MV-4-11 (cell line): ENCODE measurements at regions not wholly inside any gene's neighbourhood (a gene's known extent, or its start where the extent isn't known, plus 50 kb on each side); places are given as distances from the start of the nearest gene placed in this dataset.

Experiments used
- DNase-seq: peaks from one replicate; lab custom pipeline; 2025; lab: John Stamatoyannopoulos, UW

DNA sequence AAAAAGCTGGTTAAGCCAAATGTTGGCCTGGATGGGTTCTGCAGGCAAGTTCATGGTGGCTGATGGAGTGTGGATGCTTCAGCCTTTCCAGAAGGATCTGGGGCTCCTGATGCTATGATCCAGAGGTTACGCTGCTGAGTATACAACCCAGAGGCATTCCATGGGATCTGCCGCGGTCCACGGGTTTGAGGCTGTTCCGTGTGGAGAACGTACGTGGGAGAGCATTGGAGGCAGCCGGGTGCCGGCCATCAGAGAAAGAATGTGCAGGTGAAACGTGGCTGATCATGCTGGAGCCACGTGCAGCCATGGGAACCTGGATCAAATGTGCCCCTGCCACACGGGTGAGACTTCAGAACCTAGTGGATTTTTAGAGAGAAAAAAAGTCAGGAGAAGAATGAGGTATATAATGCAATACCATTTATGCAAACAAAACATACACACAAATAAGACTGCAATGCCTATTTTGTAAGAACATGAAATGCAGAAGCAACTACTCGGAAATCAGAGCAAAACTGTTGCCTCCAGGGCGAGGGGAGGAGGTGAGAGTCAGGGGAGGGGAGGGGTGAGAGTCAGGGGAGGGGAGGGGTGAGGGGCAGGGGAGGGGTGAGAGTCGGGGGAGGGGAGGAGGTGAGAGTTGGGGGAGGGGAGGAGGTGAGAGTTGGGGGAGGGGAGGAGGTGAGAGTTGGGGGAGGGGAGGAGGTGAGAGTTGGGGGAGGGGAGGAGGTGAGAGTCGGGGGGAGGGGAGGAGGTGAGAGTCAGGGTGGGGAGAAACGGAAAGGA is 116.5 kb upstream of the C1orf174 start:
- DNase-seq: no peak

DNA sequence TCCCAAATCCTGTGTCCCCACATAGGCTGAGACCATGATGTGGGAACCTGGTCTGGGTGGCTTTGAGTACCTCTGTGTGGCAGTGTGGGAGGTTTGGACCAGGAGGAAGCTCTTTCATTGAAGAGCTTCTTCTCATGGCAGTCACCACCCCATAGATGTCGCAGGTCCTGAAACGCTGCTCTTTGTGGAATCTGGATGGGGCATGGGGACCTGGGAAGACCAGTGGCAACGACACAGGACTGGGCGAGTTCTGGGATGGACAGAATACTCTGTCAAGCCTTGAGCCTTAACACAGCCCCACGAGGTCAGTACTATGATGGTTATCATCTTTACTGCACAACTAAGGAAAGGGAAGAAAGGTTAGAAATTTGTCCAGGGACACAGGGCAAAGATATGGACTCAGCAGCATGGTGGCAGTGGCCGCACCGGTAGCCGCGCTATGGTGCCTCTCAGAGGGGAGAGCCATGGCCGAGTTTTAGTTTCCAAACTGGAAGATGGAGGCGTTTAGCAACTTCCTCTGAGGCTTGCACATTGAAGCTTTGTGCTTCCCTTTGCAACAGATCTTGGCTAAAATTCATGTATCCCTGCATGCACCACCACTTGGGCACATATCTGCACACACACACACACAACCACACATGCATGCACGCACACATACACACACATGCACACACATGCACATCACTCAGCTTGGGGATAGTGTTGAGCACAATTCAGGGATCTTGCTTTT is 117.7 kb upstream of the C1orf174 start:
- DNase-seq: no peak

DNA sequence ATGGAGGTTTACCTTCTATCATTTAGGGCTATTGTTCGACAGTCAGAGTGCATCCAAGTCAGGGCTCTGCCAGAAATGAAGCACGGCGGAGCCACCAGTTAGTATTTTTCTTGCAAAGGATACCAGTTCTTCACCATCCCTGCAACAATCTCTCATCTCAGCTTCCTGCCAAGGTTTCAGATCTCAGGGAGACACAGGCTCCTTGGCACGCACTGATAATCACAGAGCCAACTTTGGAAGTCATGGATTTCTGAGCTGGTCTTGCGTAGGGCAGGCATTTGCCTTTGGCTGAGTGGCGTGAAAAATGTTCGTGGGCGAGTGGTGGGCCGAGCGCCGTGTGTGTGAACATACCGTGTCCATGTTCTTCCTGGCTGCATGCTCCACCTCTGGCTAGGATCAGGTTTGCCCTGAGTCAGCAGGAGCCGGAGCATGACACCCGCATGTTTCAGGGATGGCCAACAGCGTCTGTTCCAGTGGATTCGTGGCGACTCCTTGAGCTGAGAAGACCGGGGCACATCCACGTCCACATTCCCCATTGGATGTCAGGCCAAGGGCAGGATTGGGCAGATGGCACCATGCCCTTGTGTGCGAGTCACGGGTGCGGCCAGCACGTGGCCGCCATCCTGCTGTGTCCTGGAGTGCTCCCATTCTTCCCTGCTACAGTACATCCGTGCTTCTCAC is 118.5 kb upstream of the C1orf174 start:
- no peak for DNase-seq

DNA sequence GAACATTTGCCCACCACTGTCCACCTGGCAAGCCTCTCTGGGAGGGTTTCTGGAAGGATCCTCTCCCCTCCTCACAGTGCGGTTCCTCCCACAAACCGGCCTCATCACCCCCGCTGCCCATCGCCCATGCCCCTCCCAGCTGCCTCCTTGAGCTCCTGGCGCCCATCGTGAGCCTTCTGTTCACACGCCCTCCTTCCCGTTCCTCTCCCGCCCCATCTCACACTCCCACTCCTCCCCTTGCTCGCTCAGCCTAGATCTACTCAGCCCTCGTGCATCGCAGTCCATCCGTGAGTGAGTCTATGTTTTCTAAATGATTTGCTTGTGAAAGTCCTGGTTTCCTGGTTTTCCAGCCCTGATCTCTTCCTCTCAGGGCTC is 119.1 kb upstream of the C1orf174 start:
- no peak for DNase-seq

DNA sequence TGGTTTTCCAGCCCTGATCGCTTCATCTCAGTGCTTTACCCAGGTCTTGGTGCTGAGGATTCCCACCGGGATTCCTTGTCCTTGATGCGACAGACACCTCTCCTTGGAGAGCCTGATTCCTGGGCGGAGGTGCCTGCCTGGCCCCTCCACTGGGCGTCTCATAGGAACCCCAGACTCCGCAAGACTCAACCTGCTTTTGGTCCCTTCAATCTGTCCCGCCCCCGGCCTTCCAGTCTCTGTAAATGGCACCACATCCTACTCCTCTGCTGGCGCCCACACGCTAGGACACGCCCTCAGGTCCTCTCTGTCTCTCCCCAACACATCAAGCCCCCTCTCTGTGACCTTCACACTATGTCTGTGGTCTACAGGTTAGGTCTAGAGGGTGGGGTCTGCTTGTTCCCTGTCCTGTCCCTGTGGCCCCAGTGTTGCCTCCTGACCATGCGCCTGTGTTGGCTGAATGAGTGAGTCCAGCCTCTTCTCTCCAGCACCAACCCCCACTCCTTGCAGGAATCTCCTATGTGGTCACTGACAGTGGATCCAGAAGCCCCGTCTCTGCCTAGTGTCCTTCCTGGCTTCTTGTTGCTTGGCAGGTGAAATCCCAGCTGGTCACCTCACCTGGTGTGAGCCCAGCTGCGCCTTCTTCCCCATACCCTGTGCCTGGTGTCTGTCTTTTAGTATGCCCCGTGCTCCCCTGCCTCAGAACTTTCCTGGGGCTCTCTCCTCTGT is 119.7 kb upstream of the C1orf174 start:
- DNase-seq: no peak

DNA sequence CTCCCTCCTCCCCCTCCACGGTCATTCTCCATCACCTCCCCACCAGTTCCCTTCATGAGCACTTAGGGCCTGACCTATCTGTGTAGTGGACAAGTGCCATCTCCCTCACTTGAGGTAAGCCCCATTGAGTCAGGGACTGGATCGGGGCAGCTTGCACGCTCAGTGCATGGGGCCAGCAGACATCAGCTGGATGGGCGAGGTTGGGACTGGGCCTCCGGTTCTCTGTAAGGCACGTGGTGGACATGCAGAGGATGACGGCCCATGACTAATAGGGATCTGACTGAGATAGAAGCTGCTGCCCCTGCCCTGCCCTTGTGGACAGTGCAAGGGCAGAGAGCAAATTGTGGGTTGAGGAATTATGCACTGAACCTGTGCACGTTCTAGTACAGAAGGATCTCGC is 120.4 kb upstream of the C1orf174 start:
- DNase-seq: no peak

DNA sequence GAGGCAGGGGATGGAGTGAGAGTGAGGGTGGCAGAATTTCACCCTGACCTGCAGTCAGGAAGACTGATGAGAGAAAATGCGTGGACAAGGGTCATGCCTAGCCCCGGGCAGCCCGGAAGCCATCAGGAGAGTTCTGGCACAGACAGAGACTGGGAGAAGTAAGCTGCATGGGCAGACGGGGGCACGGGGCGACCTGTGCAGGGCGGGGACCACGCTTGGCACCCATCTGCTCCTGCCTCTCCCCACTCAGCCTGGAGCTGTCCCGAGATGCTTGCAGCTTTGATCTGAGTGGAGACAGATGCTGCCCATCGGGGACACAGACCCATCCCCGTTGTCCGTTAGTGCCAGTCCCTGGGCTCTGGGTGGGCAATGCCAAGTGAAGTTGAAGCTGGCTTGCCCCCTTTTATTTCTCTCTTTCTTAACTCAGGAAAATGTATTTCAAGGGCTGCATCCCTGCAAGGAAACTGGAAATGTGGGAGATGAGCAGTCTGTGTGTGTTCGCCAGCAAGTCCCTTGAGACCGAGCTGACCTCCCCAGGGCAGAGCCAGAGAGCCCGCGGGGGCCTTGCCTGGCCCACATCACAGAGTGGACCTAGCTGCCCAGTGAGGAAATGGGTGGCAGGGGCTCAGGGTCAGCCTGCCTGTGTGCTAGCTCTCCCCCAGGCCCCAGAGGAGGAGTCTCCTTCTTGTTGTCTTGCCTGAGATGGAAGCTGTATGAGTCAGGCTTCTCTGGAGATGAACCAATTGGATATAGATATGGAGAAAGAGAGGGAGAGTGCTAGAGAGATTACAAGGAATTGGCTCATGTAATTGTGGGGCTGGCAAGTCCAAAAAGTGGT is 121.3 kb upstream of the C1orf174 start:
- DNase-seq: no peak

DNA sequence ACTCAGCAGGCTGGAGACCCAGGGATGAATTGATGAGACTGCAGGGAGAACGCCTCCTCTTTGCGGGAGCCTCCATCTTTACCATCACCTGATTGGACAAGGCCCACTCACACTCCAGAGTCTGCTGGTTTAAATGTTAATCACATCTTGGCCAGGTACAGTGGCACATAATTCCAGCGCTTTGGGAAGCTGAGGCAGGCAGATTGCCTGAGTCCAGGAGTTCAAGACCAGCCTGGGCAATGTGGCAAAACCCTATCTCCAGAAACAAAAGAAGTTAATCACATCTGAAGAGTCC is 121.8 kb upstream of the C1orf174 start:
- DNase-seq: no peak

DNA sequence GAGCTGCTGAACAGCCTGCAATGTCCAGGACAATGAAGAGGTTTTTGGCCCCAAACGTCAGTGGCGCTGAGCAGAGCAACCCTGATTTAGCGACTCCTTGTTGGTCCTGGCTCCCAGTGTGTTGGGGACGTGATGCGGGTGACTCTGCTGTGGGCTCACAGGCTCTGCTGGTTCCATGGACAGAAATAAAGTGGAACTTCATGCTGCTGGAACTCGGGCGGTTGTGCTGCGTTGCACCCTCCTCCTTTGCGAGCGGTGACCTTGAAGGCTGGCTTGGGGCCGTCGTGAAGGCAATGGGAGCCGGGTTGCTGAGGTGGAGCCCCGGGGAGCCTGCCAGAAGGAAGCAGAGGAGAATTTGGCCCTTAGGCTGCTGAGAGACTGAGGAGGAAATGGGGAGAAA is 122.6 kb upstream of the C1orf174 start:
- DNase-seq: no peak

DNA sequence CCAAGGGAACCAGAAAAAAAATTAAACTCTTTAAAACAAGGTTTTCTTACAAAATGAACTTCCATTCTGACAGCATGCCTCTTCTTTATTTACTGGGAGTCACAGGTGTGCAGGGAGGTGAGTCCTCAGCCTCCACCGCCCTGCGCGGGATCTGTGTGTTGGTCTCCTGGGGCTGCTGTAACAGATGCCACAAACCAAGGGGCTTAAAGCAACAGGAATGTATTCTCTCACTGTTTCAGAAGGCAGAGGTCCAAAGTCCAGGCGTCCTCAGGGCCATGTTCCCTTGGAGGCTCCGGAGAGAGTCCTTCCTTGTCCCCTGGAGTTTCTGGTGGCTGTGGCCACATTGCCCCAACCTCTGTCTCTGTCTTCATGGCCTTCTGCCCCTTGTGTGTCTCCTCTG is 123.6 kb upstream of the C1orf174 start:
- DNase-seq: no peak

DNA sequence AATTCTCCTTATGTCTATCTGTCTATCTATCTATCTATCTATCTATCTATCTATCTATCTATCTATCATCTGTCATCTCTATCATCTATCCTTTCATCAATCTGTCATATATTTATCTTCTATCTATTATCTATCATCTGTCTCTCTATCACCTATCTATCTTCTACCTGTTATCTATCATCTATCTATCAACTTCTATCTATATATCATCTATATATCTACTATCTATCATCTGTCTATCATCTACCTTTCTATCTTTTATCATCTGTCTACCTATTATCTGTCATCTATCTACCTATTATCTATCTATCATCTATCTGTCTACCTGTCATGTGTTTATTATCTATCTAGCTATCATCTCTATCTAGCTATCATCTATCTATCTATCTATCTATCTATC is 124.7 kb upstream of the C1orf174 start:
- no peak for DNase-seq

DNA sequence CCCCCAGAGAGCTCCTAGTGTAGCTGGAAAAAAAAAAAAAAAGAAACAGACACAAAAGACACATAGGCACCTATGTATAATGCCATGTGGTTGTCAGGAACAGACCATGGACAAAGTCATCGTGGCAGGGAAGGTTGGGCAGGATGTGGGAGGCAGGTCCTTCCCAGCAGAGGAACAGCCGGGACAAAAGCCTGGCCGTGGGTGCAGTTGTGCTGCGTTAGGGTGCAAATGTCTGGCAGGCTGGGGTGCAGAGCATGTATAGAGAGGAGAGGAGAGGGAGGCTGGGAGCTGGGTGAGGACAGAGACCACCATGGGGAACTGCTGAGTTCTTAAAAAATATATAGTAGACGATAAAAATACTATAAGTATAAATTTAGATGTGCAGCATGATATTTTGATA is 125.7 kb upstream of the C1orf174 start:
- DNase-seq: no peak

DNA sequence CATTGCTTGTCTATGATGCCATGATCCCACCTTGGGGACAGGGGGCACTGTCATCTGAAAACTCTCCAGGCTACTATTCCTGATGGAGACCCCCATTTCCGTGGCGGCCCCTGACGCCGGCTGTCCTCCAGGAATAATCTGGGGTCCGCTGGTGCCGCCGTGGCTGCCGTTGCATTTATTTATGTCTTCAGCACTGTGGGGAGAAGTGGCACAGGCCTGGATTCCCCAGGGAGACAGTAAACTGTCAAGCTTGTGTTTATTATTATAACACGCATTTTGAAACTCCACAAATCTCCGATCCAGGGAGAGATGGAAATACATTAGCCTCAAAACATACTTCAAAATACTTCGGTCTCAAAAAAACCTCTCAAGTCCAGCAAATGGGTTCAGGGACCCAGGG is 126.9 kb upstream of the C1orf174 start:
- DNase-seq: no peak

DNA sequence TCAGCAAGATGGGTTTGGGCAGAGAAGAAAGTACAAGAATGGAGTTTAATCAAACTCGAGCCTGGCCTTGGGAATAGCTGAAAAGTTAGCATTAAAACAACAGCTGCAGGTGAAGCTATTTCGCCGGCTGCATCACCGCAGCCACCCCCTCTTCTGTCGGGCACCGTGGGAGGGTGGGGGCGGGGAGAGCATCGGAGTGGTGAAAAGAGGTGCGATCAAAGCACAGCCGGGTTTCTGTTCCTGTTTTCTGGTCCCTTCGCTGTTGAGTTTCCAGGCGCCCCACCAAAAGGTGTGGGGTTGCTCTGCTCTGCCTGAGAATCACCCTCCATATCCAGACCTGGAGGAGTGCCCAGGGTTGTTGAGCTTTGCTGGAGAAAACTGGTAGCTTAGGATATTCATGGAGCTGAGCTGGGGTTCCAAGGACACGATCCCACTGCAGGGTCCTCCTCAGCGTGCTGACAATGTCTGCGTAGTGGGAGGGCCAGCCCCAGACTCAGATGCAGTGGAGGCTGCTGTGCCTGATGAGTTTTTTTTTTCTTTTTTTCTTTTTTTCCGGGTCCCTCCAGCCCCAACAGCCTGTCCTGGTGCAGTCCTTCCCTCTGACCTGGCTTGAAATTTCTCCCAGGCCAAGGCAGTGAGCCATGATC is 127.5 kb upstream of the C1orf174 start:
- peak; percentile 28 for DNase-seq

DNA sequence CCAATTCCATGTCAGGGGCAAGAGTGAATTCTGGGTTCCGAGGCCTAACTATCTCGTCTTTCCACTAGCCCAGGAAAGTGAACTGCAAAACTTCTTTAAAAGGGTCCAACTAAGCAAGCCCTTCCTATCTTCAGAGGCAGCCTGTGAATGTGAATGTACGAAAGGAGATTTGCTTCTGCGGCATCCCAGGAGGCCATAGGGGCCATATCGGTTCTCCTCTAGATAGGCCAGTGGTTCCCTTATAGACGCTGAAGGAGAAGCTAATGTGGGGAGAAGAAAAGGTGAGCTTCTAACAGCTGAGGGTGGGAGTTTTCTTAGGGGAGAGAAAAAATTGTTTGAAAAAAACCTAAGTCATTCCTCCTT is 128.0 kb upstream of the C1orf174 start:
- no peak for DNase-seq

DNA sequence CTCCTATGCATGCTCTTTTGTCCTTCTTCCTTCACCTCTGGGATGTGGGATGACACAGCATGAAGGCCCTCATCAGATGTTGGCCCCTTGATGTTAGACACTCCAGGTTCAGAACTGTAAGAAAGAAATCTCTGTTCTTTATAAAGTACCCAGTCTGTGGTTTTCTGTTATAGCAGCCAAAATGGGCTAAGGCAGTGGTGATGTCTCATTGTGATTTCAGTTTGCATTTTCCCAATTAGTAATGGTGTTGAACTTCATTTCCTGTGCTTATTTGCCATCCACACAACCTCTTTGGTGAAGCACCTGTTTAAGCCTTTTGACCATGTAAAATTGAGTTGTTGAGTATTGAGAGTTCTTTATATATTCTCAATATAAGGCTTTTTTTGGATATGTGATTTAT is 129.3 kb upstream of the C1orf174 start:
- no peak for DNase-seq

DNA sequence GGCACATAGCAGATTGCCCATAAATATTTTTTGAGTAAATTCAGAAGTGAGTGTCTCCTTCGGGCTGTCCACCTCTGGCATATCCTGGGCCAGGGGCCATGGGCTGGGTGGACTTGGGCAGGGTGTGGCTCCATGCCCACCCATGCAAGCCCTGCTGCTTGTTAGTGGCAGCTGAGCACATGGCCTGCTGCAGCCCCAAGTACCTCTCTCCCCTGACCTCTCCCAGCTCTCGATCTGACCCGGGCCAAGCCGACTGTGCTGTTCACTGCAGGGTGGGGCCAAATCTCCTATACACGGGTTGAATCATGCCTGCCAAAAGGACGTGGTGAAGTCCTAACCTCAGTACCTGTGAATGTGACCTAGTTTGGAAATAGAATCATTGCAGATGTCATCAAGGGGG is 132.5 kb upstream of the C1orf174 start:
- no peak for DNase-seq

DNA sequence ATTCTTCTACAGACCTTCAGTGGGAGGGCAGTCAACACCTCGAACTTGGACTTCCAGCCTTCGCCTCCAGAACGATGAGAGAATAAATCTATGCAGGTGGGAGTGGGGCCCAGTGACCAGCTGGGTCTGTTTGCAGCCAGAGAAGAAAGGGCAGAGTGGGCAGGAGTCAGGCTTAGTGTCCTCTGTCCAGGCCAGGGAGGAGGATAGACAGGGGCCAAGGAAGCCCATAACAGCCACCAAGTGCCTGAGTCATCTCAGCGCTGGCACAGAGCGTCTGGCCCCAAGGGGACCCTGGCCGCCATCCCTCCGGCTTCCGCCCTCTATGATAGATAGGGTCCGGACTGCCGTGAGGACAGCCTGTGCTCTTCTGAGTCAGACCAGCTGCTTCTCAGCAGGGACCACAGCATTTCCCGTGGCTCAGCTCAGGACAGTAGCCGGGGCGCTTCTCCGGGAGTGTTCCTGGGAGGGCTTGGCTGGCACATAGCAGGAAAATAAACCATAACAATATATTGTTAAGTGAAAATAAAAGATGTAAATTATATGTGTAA is 133.1 kb upstream of the C1orf174 start:
- DNase-seq: no peak

DNA sequence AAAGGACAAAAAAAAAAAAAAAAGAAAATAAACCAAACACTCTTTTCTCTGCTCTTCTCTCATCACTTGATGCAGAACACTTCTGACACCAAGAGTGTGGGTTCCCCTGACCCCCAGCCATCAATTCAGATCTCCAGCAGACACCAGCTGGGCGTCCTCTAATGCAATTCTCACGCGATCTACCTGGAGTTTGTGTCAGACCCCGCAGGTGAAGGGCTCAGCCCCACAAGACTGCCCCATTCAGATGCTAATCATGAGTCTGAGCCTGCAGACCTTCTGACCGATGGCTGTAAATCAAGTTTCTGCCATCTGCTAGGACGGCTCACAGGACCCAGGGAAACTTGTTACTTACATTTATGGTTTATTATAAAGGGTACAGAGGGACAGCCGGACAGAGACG is 133.6 kb upstream of the C1orf174 start:
- no peak for DNase-seq

DNA sequence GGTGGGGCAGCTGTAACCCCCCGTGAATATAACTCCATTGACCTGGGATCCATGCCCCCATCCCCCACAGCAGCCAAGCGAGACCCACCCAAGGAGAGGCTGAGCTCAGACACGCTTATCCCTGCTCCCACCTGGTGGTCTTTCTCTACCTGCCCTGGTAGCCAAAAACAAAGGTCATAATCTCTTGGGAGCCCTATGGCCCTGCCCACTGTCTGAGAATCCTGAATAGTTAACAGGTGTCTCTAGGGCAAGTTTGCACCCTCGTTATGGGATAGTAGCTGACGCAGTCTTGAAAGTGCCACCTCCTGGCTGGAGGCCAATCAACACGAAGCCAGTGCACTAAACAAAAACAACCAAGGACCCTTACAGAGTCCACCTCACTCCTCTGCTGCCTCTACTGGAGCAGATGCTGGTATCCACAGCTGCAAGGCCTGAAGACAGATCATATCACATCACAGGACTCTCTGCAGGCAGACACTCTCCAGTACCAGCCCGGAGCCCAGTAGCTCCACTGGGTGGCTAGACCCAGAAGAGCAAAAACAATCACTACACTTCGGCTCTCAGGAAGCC is 134.3 kb upstream of the C1orf174 start:
- DNase-seq: no peak

DNA sequence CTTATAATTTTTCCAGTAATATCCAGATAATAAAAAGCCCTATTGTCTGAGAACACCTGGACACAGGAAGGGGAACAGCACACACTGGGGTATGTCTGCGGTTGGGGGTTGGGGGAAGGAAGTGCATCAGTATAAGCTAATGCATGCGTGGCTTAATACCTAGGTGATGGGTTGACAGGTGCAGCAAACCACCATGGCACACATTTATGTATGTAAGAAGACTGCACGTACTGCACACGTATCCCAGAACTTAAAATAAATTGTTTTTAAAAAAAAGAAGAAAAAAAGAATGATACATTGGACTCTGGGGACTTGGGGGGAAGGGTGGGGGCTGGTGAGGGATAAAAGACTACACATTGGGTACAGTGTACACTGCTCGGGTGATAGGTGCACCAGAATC is 144.9 kb upstream of the C1orf174 start:
- DNase-seq: no peak
